GM21423 (cell line): ENCODE measurements at regions not wholly inside any gene's neighbourhood (a gene's known extent, or its start where the extent isn't known, plus 50 kb on each side); places are given as distances from the start of the nearest gene placed in this dataset.

ENCODE experiments used
- ATAC-seq: cut with Tn5 transposase; IDR thresholded peaks from one replicate; pipeline ENCODE4 v1.9.1; 2021; ENCODE audit warnings: mild to moderate bottlenecking, moderate library complexity; ENCODE audit not compliant: unreplicated experiment

- no peak for ATAC-seq
These were observed 138.3 kb downstream of the TOMM20 start for GRCh38 chr1:234990328-234990675.

- no peak for ATAC-seq
These were observed 138.9 kb downstream of the TOMM20 start for GRCh38 chr1:234989479-234990327.

- ATAC-seq = no peak
These were observed 139.6 kb downstream of the TOMM20 start for GRCh38 chr1:234989019-234989418.

GRCh38 chr1:234988536-234988935 lies 140.1 kb downstream of the TOMM20 start:
- ATAC-seq = no peak

GRCh38 chr1:234988155-234988517 lies 140.5 kb downstream of the TOMM20 start:
- ATAC-seq = no peak

- ATAC-seq = peak; percentile 56
These were observed 141.1 kb downstream of the TOMM20 start for GRCh38 chr1:234987415-234988154.

GRCh38 chr1:234986750-234987414 lies 141.8 kb downstream of the TOMM20 start:
- no peak for ATAC-seq

GRCh38 chr1:234985516-234986294 lies 142.9 kb downstream of the TOMM20 start:
- ATAC-seq = no peak

GRCh38 chr1:234985007-234985370 lies 143.6 kb downstream of the TOMM20 start:
- ATAC-seq = no peak

DNA sequence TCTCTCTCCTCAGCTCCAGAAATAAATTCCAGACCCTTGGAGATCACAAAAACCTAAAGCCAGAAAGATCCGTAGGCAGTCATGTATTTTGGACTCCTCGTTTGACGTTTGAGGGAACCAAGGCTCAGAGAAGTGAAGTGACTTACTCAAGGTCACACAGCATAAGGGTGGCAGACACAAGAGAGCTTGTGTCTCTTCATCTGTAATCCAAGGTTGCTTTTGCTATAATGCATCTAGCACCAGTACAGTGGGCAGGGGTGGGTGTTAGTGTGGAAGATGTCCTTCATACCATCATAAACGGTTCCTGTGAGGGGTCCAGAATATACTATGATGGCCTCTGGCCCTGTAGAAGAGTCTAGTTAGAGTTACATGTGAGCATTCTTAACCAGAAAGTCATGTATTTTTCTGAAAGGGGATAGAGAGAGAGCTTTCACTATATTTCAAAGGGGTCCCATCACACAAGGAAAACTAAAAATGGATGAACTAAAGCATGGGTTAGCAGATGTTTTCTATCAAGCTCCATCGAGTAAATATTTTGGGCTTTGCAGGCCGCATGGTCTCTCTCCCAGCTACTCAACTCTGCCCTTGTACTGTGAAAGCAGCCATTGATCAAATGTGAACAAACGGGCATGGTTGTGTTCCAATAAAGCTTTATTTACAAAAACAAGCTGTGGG lies 144.9 kb downstream of the TOMM20 start:
- ATAC-seq = no peak

DNA sequence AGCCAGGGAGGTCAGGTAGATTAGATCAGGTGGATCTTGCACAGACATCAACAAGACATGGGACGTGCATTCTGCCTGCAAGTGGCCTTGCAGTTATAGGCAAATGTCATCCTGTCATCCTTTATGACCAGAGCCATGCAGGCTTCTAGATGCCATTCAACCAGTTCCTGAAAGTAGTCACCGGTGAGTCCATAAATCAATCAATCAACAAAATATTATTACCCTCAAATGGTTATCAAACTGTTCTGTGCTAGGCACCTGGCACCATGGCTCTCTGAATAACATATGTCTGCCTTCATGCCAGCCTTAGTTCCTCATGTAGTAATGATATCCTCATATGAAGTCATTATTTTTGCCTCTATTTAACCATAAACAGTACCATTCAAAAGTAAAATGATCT lies 146.9 kb downstream of the TOMM20 start:
- ATAC-seq = no peak

GRCh38 chr1:234980645-234981396 lies 147.8 kb downstream of the TOMM20 start:
- peak; percentile 35 for ATAC-seq

DNA sequence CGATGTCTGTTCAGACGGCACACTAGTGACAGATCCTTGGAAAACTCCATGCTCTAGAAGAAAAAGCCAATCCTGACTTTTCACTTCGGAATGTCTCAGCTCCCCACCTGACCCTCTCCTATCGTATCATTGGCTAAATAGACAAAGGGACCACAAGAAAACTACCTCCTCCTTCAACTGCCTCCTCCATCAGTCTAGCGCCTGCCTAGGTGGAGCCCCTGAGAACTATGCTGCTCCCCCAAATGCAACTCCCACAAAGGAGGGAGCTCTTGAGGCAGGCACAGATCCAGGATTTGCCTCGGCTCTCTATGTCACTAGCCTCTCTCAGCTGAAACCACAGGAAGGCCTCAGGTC lies 148.4 kb downstream of the TOMM20 start:
- no peak for ATAC-seq

GRCh38 chr1:234979296-234980279 lies 149.0 kb downstream of the TOMM20 start:
- ATAC-seq = no peak

DNA sequence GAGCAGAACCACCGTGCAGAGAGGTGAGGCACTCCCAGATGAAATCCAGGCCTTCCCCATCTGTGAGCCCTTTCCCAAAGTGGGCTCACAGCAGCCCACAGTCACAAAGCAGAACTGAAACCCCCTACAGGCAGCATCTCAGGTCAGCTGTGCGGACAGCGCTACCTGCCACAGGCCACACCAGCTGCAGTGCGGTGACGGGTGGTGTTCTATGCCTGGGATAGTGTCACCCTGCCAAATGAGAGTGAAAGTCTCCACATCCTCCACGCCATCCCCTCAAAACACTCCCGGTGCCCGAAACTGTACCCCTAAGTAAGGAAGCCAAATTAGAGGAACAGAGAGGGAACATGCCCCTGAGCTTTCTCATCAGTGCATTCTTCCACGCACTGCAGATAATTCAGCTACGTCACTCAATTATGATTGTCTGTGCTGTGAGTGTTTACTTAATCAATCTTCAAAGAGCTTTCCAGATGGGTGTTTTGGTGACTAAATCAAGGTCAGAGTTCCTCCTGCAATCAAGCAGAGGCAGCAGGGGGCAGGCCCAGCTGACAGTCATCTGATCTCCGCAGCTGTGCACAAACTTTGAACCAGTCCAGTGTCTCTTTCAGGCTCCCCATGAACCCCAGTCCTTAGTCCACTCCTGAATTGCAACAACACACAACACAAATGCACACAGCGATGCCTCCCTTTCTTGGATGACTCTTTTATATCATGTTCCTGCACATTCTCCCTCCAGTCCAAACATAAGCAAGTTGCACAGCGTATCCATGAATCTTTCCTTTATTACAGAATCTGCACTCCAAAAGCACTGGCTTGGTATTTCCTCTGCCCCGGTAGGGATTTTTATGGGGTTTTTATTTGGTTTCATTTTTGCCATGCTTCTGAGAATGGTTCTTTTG lies 150.0 kb downstream of the TOMM20 start:
- ATAC-seq = peak; percentile 61

DNA sequence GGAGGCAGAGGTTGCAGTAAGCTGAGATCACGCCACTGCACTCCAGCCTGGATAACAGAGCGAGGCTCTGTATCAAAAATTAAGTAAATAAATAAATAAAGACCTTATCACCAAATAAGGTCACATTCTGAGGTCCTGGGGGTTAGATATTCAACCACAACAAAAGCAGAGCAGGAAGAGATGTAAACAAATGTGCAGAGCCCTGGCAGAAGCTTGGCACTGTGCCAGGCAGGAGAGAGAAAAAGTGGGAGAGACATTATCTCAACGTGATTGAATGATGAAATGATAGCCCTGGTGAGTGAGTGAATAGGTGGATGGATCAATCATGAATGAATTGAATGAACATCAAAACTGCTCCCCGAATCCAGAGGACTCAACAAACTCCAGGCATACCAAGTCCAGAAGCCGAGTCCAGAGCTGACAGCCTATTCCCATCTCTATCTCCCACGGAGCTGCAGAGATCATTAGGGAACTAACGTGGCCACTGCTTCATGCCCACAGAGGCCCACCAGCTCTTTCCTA lies 150.7 kb downstream of the TOMM20 start:
- no peak for ATAC-seq

- ATAC-seq = no peak
These were observed 151.6 kb downstream of the TOMM20 start for GRCh38 chr1:234976861-234977680.
